Loucy (cell line): ENCODE measurements at regions not wholly inside any gene's neighbourhood (a gene's known extent, or its start where the extent isn't known, plus 50 kb on each side); places are given as distances from the start of the nearest gene placed in this dataset.

ENCODE experiments used
- H2AFZ ChIP-seq: fragments of 200-600 bp; sonication (generic); 2 replicates; pipeline ENCODE4 v1.6.0; 2016; ENCODE audit warnings: antibody characterized with exemption, mild to moderate bottlenecking, low read length, moderate library complexity
- H3F3A ChIP-seq: fragments of 200-600 bp; 2 replicates; pipeline ENCODE4 v1.6.0; 2016; ENCODE audit warnings: antibody characterized with exemption, low read depth, mild to moderate bottlenecking
- H3K27me3 ChIP-seq: fragments of 200-600 bp; sonication (generic); 2 replicates; pipeline ENCODE4 v1.6.1; 2014; ENCODE audit warnings: low read length, mild to moderate bottlenecking; ENCODE audit not compliant: insufficient read depth, poor library complexity, severe bottlenecking
- H3K36me3 ChIP-seq: fragments of 200-600 bp; sonication (generic); 2 replicates; pipeline ENCODE4 v1.6.1; 2016; ENCODE audit warnings: low read length; ENCODE audit not compliant: insufficient read depth
- H3K4me1 ChIP-seq: fragments of 200-600 bp; sonication (generic); 2 replicates; pipeline ENCODE4 v1.5.1; 2014; ENCODE audit warnings: low read length, mild to moderate bottlenecking; ENCODE audit not compliant: insufficient read depth, poor library complexity, severe bottlenecking
- H3K4me2 ChIP-seq: fragments of 200-600 bp; sonication (generic); 2 replicates; pipeline ENCODE4 v1.6.0; 2014; ENCODE audit warnings: antibody characterized with exemption, low read length, low read depth, mild to moderate bottlenecking; ENCODE audit not compliant: poor library complexity, severe bottlenecking
- H3K4me3 ChIP-seq: fragments of 200-600 bp; sonication (generic); 2 replicates; pipeline ENCODE4 v1.5.1; 2014; ENCODE audit warnings: low read length, mild to moderate bottlenecking, mixed read lengths; ENCODE audit not compliant: poor library complexity, severe bottlenecking
- H3K79me2 ChIP-seq: fragments of 200-600 bp; sonication (generic); 2 replicates; pipeline ENCODE4 v1.6.1; 2014; ENCODE audit warnings: low read length; ENCODE audit not compliant: insufficient read depth
- H3K9ac ChIP-seq: fragments of 200-600 bp; sonication (generic); 2 replicates; pipeline ENCODE4 v1.6.0; 2014; ENCODE audit warnings: mild to moderate bottlenecking, low read depth, low read length, moderate library complexity; ENCODE audit not compliant: poor library complexity, severe bottlenecking
- H3K9me2 ChIP-seq: fragments of 200-600 bp; sonication (generic); replicated peaks from 2 replicates; pipeline ENCODE4 v1.6.1; 2016; ENCODE audit warnings: low read depth, low read length, mixed read lengths
- H3K9me3 ChIP-seq: fragments of 200-600 bp; sonication (generic); 2 replicates; pipeline ENCODE4 v1.6.1; 2014; ENCODE audit warnings: mild to moderate bottlenecking, antibody characterized with exemption, low read length, low read depth; ENCODE audit not compliant: insufficient read depth
- H4K20me1 ChIP-seq: fragments of 200-600 bp; sonication (generic); 2 replicates; pipeline ENCODE4 v1.6.0; 2014; ENCODE audit warnings: antibody characterized with exemption, low read length, mild to moderate bottlenecking; ENCODE audit not compliant: insufficient read depth, poor library complexity, severe bottlenecking
- CTCF ChIP-seq: fragments of 200-600 bp; sonication (generic); conservative IDR thresholded peaks from 2 replicates; pipeline ENCODE4 v1.5.1; 2014; ENCODE audit warnings: mild to moderate bottlenecking, antibody characterized with exemption, low read length
- EZH2phosphoT487 ChIP-seq: fragments of 200-600 bp; IDR thresholded peaks from 2 replicates; pipeline ENCODE4 v1.6.1; 2018; ENCODE audit warnings: antibody characterized with exemption, mild to moderate bottlenecking, moderate library complexity, borderline replicate concordance

GRCh38 chr11:80097146-80097545 is 656.3 kb upstream of the TENM4 start:
- TF ChIP-seq EZH2phosphoT487: no peak
- no peak for TF ChIP-seq CTCF

GRCh38 chr11:80096736-80097135 is 655.9 kb upstream of the TENM4 start:
- H3K4me3 ChIP-seq: no peak overlapping the region
- TF ChIP-seq CTCF (no peak), EZH2phosphoT487 (no peak)
- H4K20me1 ChIP-seq: no peaks in the 10 kb centered on the region
- H3K9me2 ChIP-seq: no peaks in the 10 kb centered on the region
- H3K4me2 ChIP-seq: no peak overlapping the region
- no peaks in the 10 kb centered on the region for H3K27me3 ChIP-seq
- no peak overlapping the region for H3K9ac ChIP-seq
- no peak overlapping the region for H2AFZ ChIP-seq
- H3K4me1 ChIP-seq: no peaks in the 10 kb centered on the region
- no peaks in the 10 kb centered on the region; the same call in 1 of the 2 replicates for H3K9me3 ChIP-seq
- no peaks in the 10 kb centered on the region for H3K79me2 ChIP-seq
- H3F3A ChIP-seq: no peaks in the 10 kb centered on the region
- H3K36me3 ChIP-seq: no peaks in the 10 kb centered on the region

More at GRCh38 chr11:80097146-80097545, 656.3 kb upstream of the TENM4 start:
- Histone ChIP-seq H3K4me3 (no peak overlapping the region), H3K79me2 (no peaks in the 10 kb centered on the region), H3K27me3 (no peaks in the 10 kb centered on the region), H3K4me2 (no peak overlapping the region), H3K9me3 (no peaks in the 10 kb centered on the region; the same call in 1 of the 2 replicates), H2AFZ (no peak overlapping the region), H3K36me3 (no peaks in the 10 kb centered on the region), H3K9me2 (no peaks in the 10 kb centered on the region), H3F3A (no peaks in the 10 kb centered on the region), H3K4me1 (no peaks in the 10 kb centered on the region), H4K20me1 (no peaks in the 10 kb centered on the region), H3K9ac (no peak overlapping the region)

GRCh38 chr11:80086496-80087055 is 645.7 kb upstream of the TENM4 start:
- no peaks in the 10 kb centered on the region for H3K36me3 ChIP-seq
- H4K20me1 ChIP-seq: no peaks in the 10 kb centered on the region
- H3K4me3 ChIP-seq: no peak overlapping the region
- H3K79me2 ChIP-seq: no peaks in the 10 kb centered on the region
- no peaks in the 10 kb centered on the region for H3K9me3 ChIP-seq
- no peaks in the 10 kb centered on the region for H3K4me1 ChIP-seq
- H3F3A ChIP-seq: no peaks in the 10 kb centered on the region
- no peak overlapping the region for H2AFZ ChIP-seq
- no peaks in the 10 kb centered on the region for H3K9me2 ChIP-seq
- H3K4me2 ChIP-seq: no peak overlapping the region
- TF ChIP-seq CTCF (no peak), EZH2phosphoT487 (no peak)
- no peaks in the 10 kb centered on the region for H3K27me3 ChIP-seq
- no peak overlapping the region for H3K9ac ChIP-seq
